ENCODE measurements at regions not wholly inside any gene's neighbourhood (a gene's known extent, or its start where the extent isn't known, plus 50 kb on each side); places are given as distances from the start of the nearest gene placed in this dataset.
A peak's percentile ranks its signal among the peaks of the same experiment; 100 is the strongest.

GRCh38 chr17:5929721-5930120 is 140.5 kb upstream of the WSCD1 start:
- no peak overlapping the region for H2BK15ac ChIP-seq (ENCODE audit: low read depth, low read length)
- no peak overlapping the region for H4K91ac ChIP-seq (ENCODE audit: insufficient read depth, low read depth, low read length)
- no peak overlapping the region for H3K9ac ChIP-seq (ENCODE audit: low read depth, low read length)
- DNase-seq (no peak), ATAC-seq (ENCODE audit: low read depth) (no peak)
- no peak overlapping the region for H3K4me3 ChIP-seq (ENCODE audit: insufficient read depth, low read depth, low read length)
- H3K9me3 ChIP-seq (ENCODE audit: control insufficient read depth, insufficient read depth, low read length): peaks cover 20% of the 10 kb centered on the region; the same call in 1 of the 2 replicates
- WGBS, 2 experiments (ENCODE audit: extremely low coverage in 2 of 2, insufficient read length in 1 of 2): 66% methylated on average over 7 of the region's 10 CpGs; no CpG with 5 or more reads in 1 of the 2 experiments
- H3K79me1 ChIP-seq (ENCODE audit: low read depth in 1 of 2, low read length in 2 of 2): no peaks in the 10 kb centered on the region
- peak overlapping the region; percentile 19 for H2AFZ ChIP-seq (replicated peaks; ENCODE audit: low read length, poor library complexity)
- no peak overlapping the region for H3K27ac ChIP-seq (ENCODE audit: insufficient read depth, low read length)
- no peak overlapping the region for H3K56ac ChIP-seq (ENCODE audit: extremely low read depth, insufficient read depth, low read length)
- H2AK9ac ChIP-seq (replicated peaks; ENCODE audit: low read depth, low read length, poor library complexity): no peak overlapping the region
- ChIA-PET CTCF (interaction anchor here (0.6 kb wide), 1 partner anchor 29 kb away, joined by 3 read pairs; no protein-coding TSS in a partner anchor), POLR2A (ENCODE audit: unreplicated experiment) (no interaction called here)
- no peak overlapping the region for H3K4me2 ChIP-seq (ENCODE audit: low read depth, low read length)
- dilution Hi-C loops (cut with HindIII; ENCODE audit: low sequenced_read_pairs, unreplicated experiment) (no loop called here), in situ Hi-C loops (cut with MboI; ENCODE audit: low sequenced_read_pairs) (no loop called here), intact Hi-C loops (cut with micrococcal nuclease) (no loop called here)
- no peak overlapping the region for H2BK120ac ChIP-seq (ENCODE audit: low read depth, low read length)
- H4K5ac ChIP-seq (ENCODE audit: low read depth, low read length): no peak overlapping the region
- no peaks in the 10 kb centered on the region for H3K9me1 ChIP-seq (ENCODE audit: insufficient read depth, low read length)
- H4K8ac ChIP-seq (ENCODE audit: low read depth in 2 of 2, low read length in 2 of 2): no peak overlapping the region
- H3K14ac ChIP-seq (replicated peaks; ENCODE audit: low read depth, low read length): no peak overlapping the region
- no peaks in the 10 kb centered on the region for H4K20me1 ChIP-seq (ENCODE audit: insufficient read depth, low read length)
- H3K36me3 ChIP-seq (ENCODE audit: control insufficient read depth, insufficient read depth, low read length): no peaks in the 10 kb centered on the region
- no TSS peak for BruUV-seq (replicated peaks)
- H3K4ac ChIP-seq (ENCODE audit: low read depth, low read length): no peak overlapping the region
- no peak overlapping the region for H3K23ac ChIP-seq (ENCODE audit: low read depth, low read length)
- H2AK5ac ChIP-seq (ENCODE audit: low read depth, low read length): no peak overlapping the region
- H3K27me3 ChIP-seq (ENCODE audit: control insufficient read depth, insufficient read depth, low read length): no peaks in the 10 kb centered on the region
- TF ChIP-seq RFX5 (IDR thresholded peaks at IDR 0.05; ENCODE audit: low read depth, low read length) (no peak), MAFK (IDR thresholded peaks at IDR 0.05; ENCODE audit: low read depth, low read length) (no peak), SMC3 (IDR thresholded peaks at IDR 0.05; ENCODE audit: low read depth, low read length) (no peak), USF2 (IDR thresholded peaks at IDR 0.05; ENCODE audit: low read depth, low read length) (no peak), MXI1 (IDR thresholded peaks at IDR 0.05; ENCODE audit: borderline replicate concordance, low read depth, low read length) (no peak), POLR2A (IDR thresholded peaks at IDR 0.05; ENCODE audit: low read depth, low read length) (no peak), RAD21 (IDR thresholded peaks at IDR 0.05; ENCODE audit: low read length) (no peak), CTCF (conservative IDR thresholded peaks at IDR 0.05; ENCODE audit: low read depth, low read length) (no peak), NFE2L2 (IDR thresholded peaks at IDR 0.05; ENCODE audit: low read depth, low read length) (no peak), RCOR1 (IDR thresholded peaks at IDR 0.05; ENCODE audit: insufficient replicate concordance, low read length) (no peak), CHD1 (IDR thresholded peaks at IDR 0.05; ENCODE audit: low read depth, low read length) (no peak)
- H2BK5ac ChIP-seq (ENCODE audit: low read depth, low read length, poor library complexity, severe bottlenecking): no peak overlapping the region
- no peaks in the 10 kb centered on the region for H3K4me1 ChIP-seq (ENCODE audit: control insufficient read depth, insufficient read depth, low read length)
- H2BK20ac ChIP-seq (ENCODE audit: low read depth, low read length): no peak overlapping the region
- H3K18ac ChIP-seq (ENCODE audit: low read depth, low read length): no peak overlapping the region
